ENCODE measurements at regions not wholly inside any gene's neighbourhood (a gene's known extent, or its start where the extent isn't known, plus 50 kb on each side); places are given as distances from the start of the nearest gene placed in this dataset.

GRCh38 chr20:23235173-23236027 lies 115.2 kb upstream of the NXT1 start:
- peak; percentile 95 for TF ChIP-seq CTCF (conservative IDR thresholded peaks at IDR 0.05)
- H3K27ac ChIP-seq, result no peak overlapping the region

- no peak for TF ChIP-seq CTCF (conservative IDR thresholded peaks at IDR 0.05)
- no peak overlapping the region for H3K27ac ChIP-seq
Measured at GRCh38 chr20:23234311-23235078, 116.1 kb upstream of the NXT1 start.

- no peak for TF ChIP-seq CTCF (conservative IDR thresholded peaks at IDR 0.05)
- no peak overlapping the region for H3K27ac ChIP-seq
Measured at GRCh38 chr20:23233341-23233740, 117.2 kb upstream of the NXT1 start.

GRCh38 chr20:23232679-23233308 lies 117.8 kb upstream of the NXT1 start:
- TF ChIP-seq CTCF (conservative IDR thresholded peaks at IDR 0.05), result no peak
- no peak overlapping the region for H3K27ac ChIP-seq

- H3K27ac ChIP-seq, result no peak overlapping the region
- no peak for TF ChIP-seq CTCF (conservative IDR thresholded peaks at IDR 0.05)
Measured at GRCh38 chr20:23232219-23232581, 118.4 kb upstream of the NXT1 start.

GRCh38 chr20:23231561-23232218 lies 118.9 kb upstream of the NXT1 start:
- H3K27ac ChIP-seq, result no peak overlapping the region
- TF ChIP-seq CTCF (conservative IDR thresholded peaks at IDR 0.05), result no peak
